Neural crest cell (in vitro differentiated cells): ENCODE measurements at regions not wholly inside any gene's neighbourhood (a gene's known extent, or its start where the extent isn't known, plus 50 kb on each side); places are given as distances from the start of the nearest gene placed in this dataset.

Source experiments
- DNase-seq: peaks from one replicate; pipeline ENCODE4 v3.0.0; 2021; ENCODE audit warnings: low read depth, mixed read lengths, low spot score
- H3K27ac Mint-ChIP-seq: one replicate; pipeline ENCODE4 v1.8.0; 2021; ENCODE audit warnings: mild to moderate bottlenecking, mixed read lengths; ENCODE audit not compliant: unreplicated experiment
- H3K27me3 Mint-ChIP-seq: 2 replicates; pipeline ENCODE4 v1.8.0; 2021; ENCODE audit warnings: low read depth, mild to moderate bottlenecking, mixed read lengths
- H3K36me3 Mint-ChIP-seq: 2 replicates; pipeline ENCODE4 v1.8.0; 2021; ENCODE audit warnings: low read depth, mild to moderate bottlenecking, mixed read lengths
- H3K4me1 Mint-ChIP-seq: 2 replicates; pipeline ENCODE4 v1.8.0; 2021; ENCODE audit warnings: mixed read lengths
- H3K4me3 Mint-ChIP-seq: one replicate; pipeline ENCODE4 v1.8.0; 2021; ENCODE audit warnings: mild to moderate bottlenecking, mixed read lengths
- H3K9me3 Mint-ChIP-seq: 2 replicates; pipeline ENCODE4 v1.8.0; 2021; ENCODE audit warnings: mixed read lengths
- TF ChIP-seq, protein P1 (sequence below): fragments of 200-600 bp; sonication (generic); conservative IDR thresholded peaks from 2 replicates; pipeline ENCODE4 v1.5.0; 2021; ENCODE audit warnings: antibody characterized with exemption, mild to moderate bottlenecking

DNA sequence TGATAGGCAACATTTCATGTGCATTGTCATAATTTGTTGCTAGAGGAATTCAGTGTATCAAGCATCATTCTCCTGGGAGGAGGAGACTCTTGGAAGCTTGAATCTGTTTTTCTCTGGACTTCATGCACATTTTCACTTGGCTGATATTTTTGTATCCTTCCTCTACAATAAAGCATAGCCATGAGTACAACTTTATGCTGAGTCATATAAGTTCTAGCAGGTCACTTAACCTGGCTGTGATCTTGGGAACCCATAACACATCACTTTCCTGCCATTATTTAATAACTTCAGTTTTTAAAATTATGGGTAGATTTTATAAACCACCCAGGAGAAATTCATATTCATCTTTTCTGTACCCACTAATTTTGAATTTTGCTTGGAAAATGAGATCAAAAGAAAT is 203.0 kb upstream of the CD96 start:
- Mint-ChIP-seq H3K27me3 (no peaks in the 10 kb centered on the region), H3K4me1 (peaks cover 10% of the 10 kb centered on the region), H3K36me3 (no peaks in the 10 kb centered on the region), H3K4me3 (no peak overlapping the region), H3K9me3 (no peaks in the 10 kb centered on the region), H3K27ac (no peak overlapping the region)
- TF ChIP-seq, protein P1, sequence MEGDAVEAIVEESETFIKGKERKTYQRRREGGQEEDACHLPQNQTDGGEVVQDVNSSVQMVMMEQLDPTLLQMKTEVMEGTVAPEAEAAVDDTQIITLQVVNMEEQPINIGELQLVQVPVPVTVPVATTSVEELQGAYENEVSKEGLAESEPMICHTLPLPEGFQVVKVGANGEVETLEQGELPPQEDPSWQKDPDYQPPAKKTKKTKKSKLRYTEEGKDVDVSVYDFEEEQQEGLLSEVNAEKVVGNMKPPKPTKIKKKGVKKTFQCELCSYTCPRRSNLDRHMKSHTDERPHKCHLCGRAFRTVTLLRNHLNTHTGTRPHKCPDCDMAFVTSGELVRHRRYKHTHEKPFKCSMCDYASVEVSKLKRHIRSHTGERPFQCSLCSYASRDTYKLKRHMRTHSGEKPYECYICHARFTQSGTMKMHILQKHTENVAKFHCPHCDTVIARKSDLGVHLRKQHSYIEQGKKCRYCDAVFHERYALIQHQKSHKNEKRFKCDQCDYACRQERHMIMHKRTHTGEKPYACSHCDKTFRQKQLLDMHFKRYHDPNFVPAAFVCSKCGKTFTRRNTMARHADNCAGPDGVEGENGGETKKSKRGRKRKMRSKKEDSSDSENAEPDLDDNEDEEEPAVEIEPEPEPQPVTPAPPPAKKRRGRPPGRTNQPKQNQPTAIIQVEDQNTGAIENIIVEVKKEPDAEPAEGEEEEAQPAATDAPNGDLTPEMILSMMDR, result no peak
- DNase-seq, result no peak

DNA sequence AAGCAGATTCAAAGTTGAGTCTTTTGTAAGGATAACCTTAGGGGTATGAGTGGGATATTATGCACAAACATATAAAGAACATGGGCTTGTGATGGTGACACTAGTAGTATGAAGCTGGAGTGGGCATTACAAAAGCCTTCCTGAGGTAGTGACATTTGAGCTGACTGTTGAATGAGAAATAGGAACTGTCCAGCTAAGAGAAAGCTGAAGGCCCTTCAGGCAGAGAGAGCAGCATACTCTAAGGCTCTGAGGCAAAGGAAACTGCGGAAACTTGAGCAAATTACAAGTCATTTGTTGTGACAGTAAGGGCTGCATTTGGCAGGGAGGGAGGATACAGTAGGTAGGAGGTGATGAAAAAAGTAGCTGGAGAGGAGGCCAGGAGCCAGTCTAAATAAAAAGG is 190.7 kb upstream of the CD96 start:
- Mint-ChIP-seq H3K9me3 (peaks cover 13% of the 10 kb centered on the region), H3K27me3 (no peaks in the 10 kb centered on the region), H3K4me1 (no peaks in the 10 kb centered on the region), H3K36me3 (peaks cover 9% of the 10 kb centered on the region), H3K27ac (no peak overlapping the region), H3K4me3 (no peak overlapping the region)
- TF ChIP-seq, protein P1, result no peak
- DNase-seq, result no peak

DNA sequence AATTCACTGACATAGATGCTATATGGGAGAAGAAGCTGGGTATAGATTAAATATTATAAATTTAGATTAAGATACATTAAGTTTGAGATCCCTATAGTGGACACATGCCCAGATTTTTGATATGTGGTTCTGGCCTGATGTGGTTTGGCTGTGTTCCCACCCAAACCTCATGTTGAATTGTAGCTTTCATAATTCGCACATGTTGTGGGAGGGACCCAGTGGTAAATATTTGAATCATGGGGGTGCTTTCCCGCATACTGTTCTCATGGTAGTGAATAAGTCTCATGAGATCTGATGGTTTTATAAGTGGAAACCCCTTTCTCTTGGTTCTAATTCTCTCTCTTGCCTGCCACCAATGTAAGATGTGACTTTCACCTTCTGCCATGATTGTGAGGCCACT is 189.4 kb upstream of the CD96 start:
- Mint-ChIP-seq H3K36me3 (peaks cover 9% of the 10 kb centered on the region), H3K9me3 (peaks cover 13% of the 10 kb centered on the region), H3K4me1 (no peaks in the 10 kb centered on the region), H3K27ac (no peak overlapping the region), H3K27me3 (no peaks in the 10 kb centered on the region), H3K4me3 (no peak overlapping the region)
- DNase-seq, result no peak
- TF ChIP-seq, protein P1, result no peak

DNA sequence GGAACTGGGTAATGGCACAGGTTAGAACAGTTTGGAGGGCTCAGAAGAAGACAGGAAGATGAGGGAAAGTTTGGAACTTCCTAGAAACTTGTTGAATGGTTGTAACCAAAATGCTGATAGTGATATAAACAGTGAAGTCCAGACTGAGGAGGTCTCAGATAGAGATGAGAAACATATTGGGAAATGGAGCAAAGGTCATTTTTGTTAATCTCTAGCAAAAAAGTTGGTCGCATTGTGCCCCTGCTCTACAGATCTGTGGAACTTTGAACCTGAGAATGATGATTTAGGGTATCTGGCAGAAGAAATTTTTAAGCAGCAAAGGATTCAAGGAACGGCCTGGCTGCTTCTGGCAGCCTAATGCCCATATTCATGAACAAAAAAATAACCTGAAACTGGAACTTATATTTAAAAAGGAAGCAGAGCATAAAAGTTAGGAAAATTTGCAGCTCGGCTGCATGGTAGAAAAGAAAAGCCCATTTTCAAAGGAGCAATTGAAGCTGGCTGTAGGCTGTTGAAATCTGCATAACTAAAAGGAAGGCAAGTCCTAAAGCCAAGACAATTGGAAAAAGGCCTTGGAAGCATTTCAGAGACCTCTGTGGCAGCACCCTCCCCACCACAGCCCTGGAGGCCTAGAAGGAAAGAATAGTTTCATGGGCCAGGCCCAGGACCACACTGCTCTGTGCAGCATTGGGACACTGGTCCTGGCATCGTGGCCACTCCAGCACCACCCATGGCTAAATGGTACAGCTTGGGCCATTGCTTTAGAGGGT is 182.6 kb upstream of the CD96 start:
- Mint-ChIP-seq H3K27ac (no peak overlapping the region), H3K4me1 (no peaks in the 10 kb centered on the region), H3K9me3 (peaks cover 5% of the 10 kb centered on the region), H3K27me3 (no peaks in the 10 kb centered on the region), H3K36me3 (no peaks in the 10 kb centered on the region), H3K4me3 (no peak overlapping the region)
- TF ChIP-seq, protein P1, result no peak
- DNase-seq, result no peak

DNA sequence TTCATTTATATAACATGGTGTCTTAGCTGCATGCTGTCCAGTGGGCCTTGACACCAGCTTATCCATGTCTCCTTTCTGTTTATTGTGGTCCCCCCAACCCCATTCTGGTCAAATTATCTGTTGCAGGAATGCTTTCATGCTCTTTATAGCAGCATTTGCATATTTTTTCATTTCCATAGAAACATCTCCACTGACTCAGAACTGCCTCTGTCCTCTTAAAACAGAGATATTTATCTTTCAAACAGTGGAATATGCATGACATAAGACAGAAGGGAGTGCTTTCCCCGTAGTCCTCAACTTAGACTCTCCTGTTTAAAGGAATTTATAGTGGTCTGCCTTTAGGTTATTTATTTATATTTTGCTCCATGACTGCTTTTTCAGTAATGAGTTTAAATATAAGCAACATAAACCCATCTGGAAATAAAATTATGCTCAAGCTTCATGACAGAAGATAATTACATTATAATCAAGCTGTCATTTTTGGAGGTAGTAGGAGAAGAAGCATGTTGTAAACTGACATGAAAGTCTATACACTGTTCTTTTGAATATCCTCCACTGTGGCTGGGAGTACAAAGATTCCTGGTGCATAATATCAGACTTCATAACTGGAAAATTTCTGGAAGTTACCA is 179.5 kb upstream of the CD96 start:
- Mint-ChIP-seq H3K27ac (no peak overlapping the region), H3K27me3 (no peaks in the 10 kb centered on the region), H3K4me1 (no peaks in the 10 kb centered on the region), H3K9me3 (no peaks in the 10 kb centered on the region), H3K4me3 (no peak overlapping the region), H3K36me3 (no peaks in the 10 kb centered on the region)
- TF ChIP-seq, protein P1, result no peak
- DNase-seq, result no peak
